DND-41 (cell line): ENCODE measurements at regions not wholly inside any gene's neighbourhood (a gene's known extent, or its start where the extent isn't known, plus 50 kb on each side); places are given as distances from the start of the nearest gene placed in this dataset.

ENCODE experiments used
- ATAC-seq: fragments of 200-7000 bp; cut with Tn5 transposase; 3 replicates; pipeline ENCODE4 v1.9.1; 2021; ENCODE audit warnings: low read depth; ENCODE audit not compliant: insufficient read depth
- DNase-seq: peaks from one replicate; pipeline ENCODE4 v3.0.0-alpha.2; 2020
- H2AFZ ChIP-seq: 2 replicates; pipeline ENCODE4 v1.6.0; 2012; ENCODE audit warnings: low read depth, low read length
- H3K27ac ChIP-seq: 2 replicates; pipeline ENCODE4 v1.5.1; 2012; ENCODE audit warnings: low read length, inconsistent platforms
- H3K27me3 ChIP-seq: fragments of 200-600 bp; sonication (generic); 2 replicates; pipeline ENCODE4 v1.6.0; 2012; ENCODE audit warnings: low read length, mild to moderate bottlenecking, inconsistent platforms; ENCODE audit not compliant: insufficient read depth, poor library complexity
- H3K36me3 ChIP-seq: 2 replicates; pipeline ENCODE4 v1.5.1; 2012; ENCODE audit warnings: low read length, inconsistent platforms; ENCODE audit not compliant: insufficient read depth
- H3K4me1 ChIP-seq: 2 replicates; pipeline ENCODE4 v1.5.1; 2012; ENCODE audit warnings: mild to moderate bottlenecking, low read length; ENCODE audit not compliant: insufficient read depth
- H3K4me2 ChIP-seq: 2 replicates; pipeline ENCODE4 v1.6.0; 2012; ENCODE audit warnings: mild to moderate bottlenecking, moderate library complexity, low read length, inconsistent platforms; ENCODE audit not compliant: insufficient read depth
- H3K4me3 ChIP-seq, 2 experiments: fragments of 200-600 bp in 1 of 2; shearing (Covaris generic) in 1 of 2; 2 replicates each; pipeline ENCODE4 v1.5.1; 2012 to 2016; ENCODE audit warnings: inconsistent platforms in 2 of 2, low read length in 2 of 2, mild to moderate bottlenecking in 2 of 2, low read depth in 1 of 2, moderate library complexity in 1 of 2
- H3K79me2 ChIP-seq: 2 replicates; pipeline ENCODE4 v1.6.0; 2012; ENCODE audit warnings: low read length, inconsistent platforms; ENCODE audit not compliant: insufficient read depth
- H3K9ac ChIP-seq: 2 replicates; pipeline ENCODE4 v1.6.0; 2012; ENCODE audit warnings: low read depth, mild to moderate bottlenecking, inconsistent platforms, low read length, moderate library complexity
- H3K9me3 ChIP-seq: 2 replicates; pipeline ENCODE4 v1.5.1; 2012; ENCODE audit warnings: low read length, moderate library complexity, mild to moderate bottlenecking, inconsistent platforms; ENCODE audit not compliant: insufficient read depth, severe bottlenecking
- H4K20me1 ChIP-seq: 2 replicates; pipeline ENCODE4 v1.6.0; 2012; ENCODE audit warnings: low read length; ENCODE audit not compliant: insufficient read depth
- EZH2 ChIP-seq: IDR thresholded peaks from 3 replicates; pipeline ENCODE4 v1.6.1; 2012; ENCODE audit warnings: borderline replicate concordance, low read depth, mild to moderate bottlenecking, moderate library complexity, low read length, inconsistent platforms; ENCODE audit not compliant: severe bottlenecking
- TF ChIP-seq, protein P1 (sequence below): IDR thresholded peaks from 2 replicates; pipeline ENCODE4 v1.5.1; 2012; ENCODE audit warnings: borderline replicate concordance, low read length, moderate library complexity, mild to moderate bottlenecking; ENCODE audit not compliant: poor library complexity, severe bottlenecking; ENCODE audit errors: extremely low read depth

GRCh38 chr12:4082809-4083403, 190.7 kb upstream of the CCND2 start:
- Histone ChIP-seq H3K9me3 (no peaks in the 10 kb centered on the region), H4K20me1 (no peaks in the 10 kb centered on the region), H3K4me3 (no peak overlapping the region), H3K4me1 (no peaks in the 10 kb centered on the region), H3K79me2 (no peaks in the 10 kb centered on the region), H3K4me2 (no peak overlapping the region), H3K9ac (no peak overlapping the region), H3K27me3 (peaks cover 10% of the 10 kb centered on the region), H2AFZ (no peak overlapping the region), H3K27ac (no peak overlapping the region), H3K36me3 (no peaks in the 10 kb centered on the region)
- ATAC-seq (no peak), DNase-seq (no peak)
- no peak for TF ChIP-seq EZH2
- TF ChIP-seq, protein P1, sequence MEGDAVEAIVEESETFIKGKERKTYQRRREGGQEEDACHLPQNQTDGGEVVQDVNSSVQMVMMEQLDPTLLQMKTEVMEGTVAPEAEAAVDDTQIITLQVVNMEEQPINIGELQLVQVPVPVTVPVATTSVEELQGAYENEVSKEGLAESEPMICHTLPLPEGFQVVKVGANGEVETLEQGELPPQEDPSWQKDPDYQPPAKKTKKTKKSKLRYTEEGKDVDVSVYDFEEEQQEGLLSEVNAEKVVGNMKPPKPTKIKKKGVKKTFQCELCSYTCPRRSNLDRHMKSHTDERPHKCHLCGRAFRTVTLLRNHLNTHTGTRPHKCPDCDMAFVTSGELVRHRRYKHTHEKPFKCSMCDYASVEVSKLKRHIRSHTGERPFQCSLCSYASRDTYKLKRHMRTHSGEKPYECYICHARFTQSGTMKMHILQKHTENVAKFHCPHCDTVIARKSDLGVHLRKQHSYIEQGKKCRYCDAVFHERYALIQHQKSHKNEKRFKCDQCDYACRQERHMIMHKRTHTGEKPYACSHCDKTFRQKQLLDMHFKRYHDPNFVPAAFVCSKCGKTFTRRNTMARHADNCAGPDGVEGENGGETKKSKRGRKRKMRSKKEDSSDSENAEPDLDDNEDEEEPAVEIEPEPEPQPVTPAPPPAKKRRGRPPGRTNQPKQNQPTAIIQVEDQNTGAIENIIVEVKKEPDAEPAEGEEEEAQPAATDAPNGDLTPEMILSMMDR, result no peak

GRCh38 chr12:4080213-4080612, 193.3 kb upstream of the CCND2 start:
- no peak for TF ChIP-seq EZH2

GRCh38 chr12:4074129-4074528, 199.4 kb upstream of the CCND2 start:
- H3K79me2 ChIP-seq, result no peaks in the 10 kb centered on the region
- H3K9me3 ChIP-seq, result no peaks in the 10 kb centered on the region
- DNase-seq (no peak), ATAC-seq (no peak)
- no peaks in the 10 kb centered on the region for H4K20me1 ChIP-seq
- H3K9ac ChIP-seq, result no peak overlapping the region
- TF ChIP-seq, protein P1, result no peak
- no peak for TF ChIP-seq EZH2
- no peak overlapping the region for H3K4me3 ChIP-seq
- no peak overlapping the region for H2AFZ ChIP-seq
- no peaks in the 10 kb centered on the region for H3K4me1 ChIP-seq
- H3K36me3 ChIP-seq, result no peaks in the 10 kb centered on the region
- peaks cover 8% of the 10 kb centered on the region for H3K27me3 ChIP-seq
- no peak overlapping the region for H3K4me2 ChIP-seq
- no peak overlapping the region for H3K27ac ChIP-seq

More at GRCh38 chr12:4080213-4080612, 193.3 kb upstream of the CCND2 start:
- H3K9me3 ChIP-seq, result no peaks in the 10 kb centered on the region
- peaks cover 10% of the 10 kb centered on the region for H3K27me3 ChIP-seq
- DNase-seq (no peak), ATAC-seq (no peak)
- H3K4me3 ChIP-seq, result no peak overlapping the region
- no peaks in the 10 kb centered on the region for H4K20me1 ChIP-seq
- H3K79me2 ChIP-seq, result no peaks in the 10 kb centered on the region
- no peak overlapping the region for H3K4me2 ChIP-seq
- no peak overlapping the region for H3K27ac ChIP-seq
- no peak overlapping the region for H2AFZ ChIP-seq
- no peak overlapping the region for H3K9ac ChIP-seq
- no peaks in the 10 kb centered on the region for H3K4me1 ChIP-seq
- H3K36me3 ChIP-seq, result no peaks in the 10 kb centered on the region

- H3K4me2 ChIP-seq, result no peak overlapping the region
- no peaks in the 10 kb centered on the region for H3K4me1 ChIP-seq
- no peaks in the 10 kb centered on the region for H4K20me1 ChIP-seq
- H2AFZ ChIP-seq, result no peak overlapping the region
- no peaks in the 10 kb centered on the region for H3K79me2 ChIP-seq
- no peaks in the 10 kb centered on the region for H3K36me3 ChIP-seq
- H3K27ac ChIP-seq, result no peak overlapping the region
- TF ChIP-seq, protein P1, result no peak
- no peak for TF ChIP-seq EZH2
- no peak for DNase-seq
- H3K9ac ChIP-seq, result no peak overlapping the region
- no peak overlapping the region for H3K4me3 ChIP-seq
- H3K27me3 ChIP-seq, result peaks cover 9% of the 10 kb centered on the region
- no peak for ATAC-seq
- H3K9me3 ChIP-seq, result no peaks in the 10 kb centered on the region
These were observed 196.4 kb upstream of the PARP11 start for GRCh38 chr12:4069670-4070010.
